OCI-LY7 (cell line): ENCODE measurements at regions not wholly inside any gene's neighbourhood (a gene's known extent, or its start where the extent isn't known, plus 50 kb on each side); places are given as distances from the start of the nearest gene placed in this dataset.

Experiments
- BruUV-seq: library from RNA; stranded (reverse); fragments of 400-500 nt; replicated peaks from 2 replicates; lab custom pipeline; 2021; lab: Mats Ljungman, UMichigan
- CTCF ChIA-PET: fragments of 300-600 bp; sonication (Branson Sonifier 250); formaldehyde crosslinking; loops from one replicate; lab custom pipeline; 2022; ENCODE audit warnings: antibody characterized with exemption; ENCODE audit not compliant: unreplicated experiment; lab: Charles Lee
- POLR2A ChIA-PET: fragments of 300-600 bp; sonication (Branson Sonifier 250); formaldehyde crosslinking; loops from one replicate; lab custom pipeline; 2022; ENCODE audit warnings: antibody characterized with exemption; lab: Charles Lee
- DNase-seq: peaks from one replicate; pipeline ENCODE4 v3.0.0-alpha.2; 2015; ENCODE audit warnings: low spot score
- H2AFZ ChIP-seq: fragments of 200-600 bp; sonication (generic), shearing (Covaris generic); 2 replicates; pipeline ENCODE4 v1.6.1; 2014; ENCODE audit warnings: mild to moderate bottlenecking, antibody characterized with exemption, low read length, moderate library complexity
- H3K27ac ChIP-seq: fragments of 200-600 bp; sonication (generic); 2 replicates; pipeline ENCODE4 v1.5.1; 2014; ENCODE audit warnings: mixed run types, low read depth, mild to moderate bottlenecking, moderate library complexity, low read length, inconsistent platforms; ENCODE audit not compliant: poor library complexity, severe bottlenecking
- H3K36me3 ChIP-seq: fragments of 200-600 bp; sonication (generic); 2 replicates; pipeline ENCODE4 v1.6.1; 2014; ENCODE audit warnings: mild to moderate bottlenecking, antibody characterized with exemption, low read length, moderate library complexity, mixed read lengths; ENCODE audit not compliant: insufficient read depth
- H3K4me1 ChIP-seq: fragments of 200-600 bp; sonication (generic); 2 replicates; pipeline ENCODE4 v1.5.1; 2014; ENCODE audit warnings: mild to moderate bottlenecking, low read length; ENCODE audit not compliant: insufficient read depth, poor library complexity, severe bottlenecking
- H3K4me2 ChIP-seq: fragments of 200-600 bp; sonication (generic); 2 replicates; pipeline ENCODE4 v1.6.1; 2014; ENCODE audit warnings: mild to moderate bottlenecking, low read length
- H3K4me3 ChIP-seq: fragments of 200-600 bp; sonication (generic); 2 replicates; pipeline ENCODE4 v1.5.1; 2014; ENCODE audit warnings: mild to moderate bottlenecking, low read depth, low read length; ENCODE audit not compliant: poor library complexity, severe bottlenecking
- H3K79me2 ChIP-seq: fragments of 200-600 bp; sonication (generic); 2 replicates; pipeline ENCODE4 v1.6.1; 2016; ENCODE audit warnings: low read depth, mild to moderate bottlenecking, low read length, moderate library complexity, mixed read lengths; ENCODE audit not compliant: insufficient read depth
- H3K9me2 ChIP-seq: fragments of 200-600 bp; sonication (generic); 2 replicates; pipeline ENCODE4 v1.6.1; 2016; ENCODE audit warnings: mild to moderate bottlenecking, low read length, mixed read lengths; ENCODE audit not compliant: insufficient read depth
- H3K9me3 ChIP-seq: fragments of 200-600 bp; sonication (generic); 2 replicates; pipeline ENCODE4 v1.6.1; 2014; ENCODE audit warnings: mild to moderate bottlenecking, mixed run types, low read length, mixed read lengths
- H4K20me1 ChIP-seq: fragments of 200-600 bp; sonication (generic); 2 replicates; pipeline ENCODE4 v1.6.1; 2014; ENCODE audit warnings: mild to moderate bottlenecking, antibody characterized with exemption, low read length, moderate library complexity, mixed read lengths; ENCODE audit not compliant: insufficient read depth
- CTCF ChIP-seq: fragments of 200-600 bp; sonication (generic); conservative IDR thresholded peaks from 2 replicates; pipeline ENCODE4 v1.5.1; 2014; ENCODE audit warnings: mild to moderate bottlenecking, antibody characterized with exemption, low read length, moderate library complexity, mixed read lengths
- EZH2phosphoT487 ChIP-seq: fragments of 200-600 bp; sonication (generic); IDR thresholded peaks from 2 replicates; pipeline ENCODE4 v1.6.1; 2018; ENCODE audit warnings: low read depth, borderline replicate concordance, mild to moderate bottlenecking, mixed run types, antibody characterized with exemption, low read length, moderate library complexity, mixed read lengths
- intact Hi-C: fragments of 100-400 bp; cut with micrococcal nuclease; formaldehyde crosslinking; loops from one replicate; pipeline ENCODE4 v1.10.0; 2022; ENCODE audit not compliant: unreplicated experiment

- no peaks in the 10 kb centered on the region for H3K9me2 ChIP-seq
- ChIA-PET POLR2A (no interaction called here), CTCF (no interaction called here)
- no peak overlapping the region for H3K27ac ChIP-seq
- no peaks in the 10 kb centered on the region for H3K9me3 ChIP-seq
- no peak for DNase-seq
- no peaks in the 10 kb centered on the region for H4K20me1 ChIP-seq
- intact Hi-C loops: no loop called here
- no peak overlapping the region for H2AFZ ChIP-seq
- no peaks in the 10 kb centered on the region for H3K79me2 ChIP-seq
- H3K4me1 ChIP-seq: no peaks in the 10 kb centered on the region
- BruUV-seq: no TSS peak
- no peaks in the 10 kb centered on the region for H3K36me3 ChIP-seq
- no peak overlapping the region for H3K4me2 ChIP-seq
- TF ChIP-seq CTCF (no peak), EZH2phosphoT487 (no peak)
- H3K4me3 ChIP-seq: no peak overlapping the region
Observed at GRCh38 chr3:81998139-81998755, 236.8 kb upstream of the GBE1 start.

- CTCF ChIA-PET: no interaction called here
- TF ChIP-seq CTCF: no peak
- no peak for TF ChIP-seq EZH2phosphoT487
- no peaks in the 10 kb centered on the region for H3K36me3 ChIP-seq
- intact Hi-C loops: no loop called here
- no peak overlapping the region for H2AFZ ChIP-seq
- H3K4me3 ChIP-seq: no peak overlapping the region
- POLR2A ChIA-PET: no interaction called here
- H4K20me1 ChIP-seq: no peaks in the 10 kb centered on the region
- no peak overlapping the region for H3K27ac ChIP-seq
- H3K4me2 ChIP-seq: no peak overlapping the region
- H3K79me2 ChIP-seq: no peaks in the 10 kb centered on the region
- no peaks in the 10 kb centered on the region for H3K4me1 ChIP-seq
- BruUV-seq: no TSS peak
- no peaks in the 10 kb centered on the region for H3K9me3 ChIP-seq
- DNase-seq: no peak
- no peaks in the 10 kb centered on the region for H3K9me2 ChIP-seq
Observed at GRCh38 chr3:81997390-81997789, 235.9 kb upstream of the GBE1 start.

- intact Hi-C loops: no loop called here
- Histone ChIP-seq H3K9me2 (no peaks in the 10 kb centered on the region), H3K79me2 (no peaks in the 10 kb centered on the region), H2AFZ (no peak overlapping the region), H3K36me3 (no peaks in the 10 kb centered on the region), H3K4me2 (no peak overlapping the region), H3K4me3 (no peak overlapping the region), H4K20me1 (no peaks in the 10 kb centered on the region), H3K27ac (no peak overlapping the region), H3K9me3 (no peaks in the 10 kb centered on the region), H3K4me1 (no peaks in the 10 kb centered on the region)
- TF ChIP-seq EZH2phosphoT487 (no peak), CTCF (no peak)
- CTCF ChIA-PET: no interaction called here
- no peak for DNase-seq
- POLR2A ChIA-PET: no interaction called here
- no TSS peak for BruUV-seq
Observed at GRCh38 chr3:81995329-81995728, 233.9 kb upstream of the GBE1 start.
